Aorta (tissue), 5 donors: ENCODE measurements at regions not wholly inside any gene's neighbourhood (a gene's known extent, or its start where the extent isn't known, plus 50 kb on each side); places are given as distances from the start of the nearest gene placed in this dataset.

Experiments used
- ATAC-seq: fragments of 200-7000 bp; cut with Tn5 transposase; one replicate; pipeline ENCODE4 v1.9.1; 2022; ENCODE audit warnings: moderate library complexity; ENCODE audit not compliant: low FRiP score
- DNase-seq, 2 donors: peaks; one replicate each; pipeline ENCODE4 v3.0.0-alpha.2; 2020
- H3K27ac ChIP-seq, 2 donors: one replicate each; pipeline ENCODE4 v1.5.1; 2013; ENCODE audit warnings: low read length in 2 of 2, mild to moderate bottlenecking in 2 of 2, moderate library complexity in 2 of 2, control low read depth in 1 of 2, inconsistent platforms in 1 of 2, low read depth in 1 of 2
- H3K27me3 ChIP-seq, 2 donors: one replicate each; pipeline ENCODE4 v1.6.1; 2013; ENCODE audit warnings: control low read depth in 1 of 2, low read length in 1 of 2, mild to moderate bottlenecking in 1 of 2, moderate library complexity in 1 of 2; ENCODE audit not compliant: insufficient read depth in 2 of 2, control insufficient read depth in 1 of 2
- H3K36me3 ChIP-seq, 2 donors: one replicate each; pipeline ENCODE4 v1.6.1; 2013; ENCODE audit warnings: control low read depth in 1 of 2, low read length in 1 of 2, mild to moderate bottlenecking in 1 of 2; ENCODE audit not compliant: insufficient read depth in 2 of 2, control insufficient read depth in 1 of 2
- H3K4me1 ChIP-seq, 2 donors: one replicate each; pipeline ENCODE4 v1.6.1; 2013; ENCODE audit warnings: low read length in 2 of 2, control low read depth in 1 of 2, mild to moderate bottlenecking in 1 of 2, moderate library complexity in 1 of 2; ENCODE audit not compliant: insufficient read depth in 2 of 2, control insufficient read depth in 1 of 2
- H3K4me3 ChIP-seq, 2 donors: one replicate each; pipeline ENCODE4 v1.5.1; 2013; ENCODE audit warnings: low read length in 2 of 2, control low read depth in 1 of 2, mild to moderate bottlenecking in 1 of 2
- H3K9me3 ChIP-seq: one replicate; pipeline ENCODE4 v1.6.1; 2013; ENCODE audit warnings: mild to moderate bottlenecking, low read length; ENCODE audit not compliant: control insufficient read depth
- WGBS, 2 donors: extraction: QIAGEN DNeasy Blood & Tissue Kit; methylation state at CpG; one replicate each; pipeline ENCODE4 v1.1.7; 2013; 5-methylcytosine and 5-hydroxymethylcytosine counted together
- intact Hi-C, 2 donors: fragments of 100-400 bp; cut with DNase I; formaldehyde crosslinking; loops; one replicate each; pipeline versions ENCODE4 v1.14.2 to v1.15.0; 2022
- donor health status: healthy with polysubstance abuse.
- donor health status: Bipolar disorder and iron deficiency.
- donor health status: DM: no; HTN: no; CAD: no.
- donor health status: DM: no; HTN: no; CAD: no.
- donor health status: DM: yes; HTN: yes; CAD: no.

DNA sequence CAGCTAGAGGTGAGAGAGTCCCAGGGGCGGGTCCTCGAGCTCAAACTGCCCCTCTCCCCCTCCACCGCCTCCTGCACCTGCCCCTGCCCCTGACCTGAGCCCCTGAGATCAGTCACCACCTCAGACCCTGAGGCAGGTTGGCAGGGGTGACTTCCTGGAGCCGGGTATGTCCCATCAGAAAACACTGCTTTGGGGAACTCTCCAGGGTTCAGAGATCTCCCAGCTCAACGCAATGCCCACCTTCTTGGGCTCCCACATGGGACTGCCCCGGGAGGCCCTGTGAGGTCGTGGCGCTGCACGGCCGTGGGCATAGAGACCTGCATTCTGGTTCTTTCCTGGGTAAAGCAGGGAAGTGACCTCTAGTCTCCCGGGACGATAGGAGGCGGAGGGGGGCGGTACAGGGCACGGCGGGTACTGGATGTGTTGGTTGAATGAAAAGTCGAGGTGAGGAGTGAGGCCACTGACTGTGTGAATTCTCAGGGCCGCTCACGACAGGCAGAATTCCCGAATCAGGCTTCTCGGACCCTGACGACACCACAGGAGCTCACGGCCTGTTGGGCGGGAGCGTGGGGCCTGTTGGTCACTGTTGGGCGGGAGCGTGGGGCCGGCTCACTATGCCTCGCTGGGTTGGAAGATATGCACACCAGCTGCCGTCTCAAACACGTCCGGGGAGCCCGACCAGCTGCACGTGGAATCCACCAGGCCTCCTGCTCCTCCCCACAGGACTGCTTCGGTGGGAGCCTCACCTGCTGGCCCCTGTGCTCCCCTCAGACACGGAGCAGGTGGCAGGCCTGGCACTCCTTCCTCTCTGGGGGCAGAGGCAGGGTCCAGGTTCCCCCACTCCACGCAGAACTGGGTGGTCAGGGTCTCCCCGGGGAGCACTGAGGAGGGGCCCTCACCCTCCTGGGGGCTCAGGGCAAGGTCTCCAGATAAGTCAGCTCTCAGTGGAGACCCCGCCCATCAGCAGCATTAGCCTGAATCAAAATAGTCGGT is 178.0 kb upstream of the PPP1R26 start:
- ATAC-seq (no peak), DNase-seq (no peak)
- H3K36me3 ChIP-seq, result no peaks in the 10 kb centered on the region
- intact Hi-C loops, result no loop called here
- no peaks in the 10 kb centered on the region for H3K4me1 ChIP-seq
- no peak overlapping the region for H3K4me3 ChIP-seq
- no peaks in the 10 kb centered on the region for H3K9me3 ChIP-seq
- no peak overlapping the region for H3K27ac ChIP-seq
- WGBS, 2 donors, result 58 to 61% methylated on average over 40 of the region's 40 CpGs
- no peaks in the 10 kb centered on the region for H3K27me3 ChIP-seq

- H3K4me3 ChIP-seq, result no peak overlapping the region
- WGBS, 2 donors, result 79 to 80% methylated on average over 28 of the region's 28 CpGs
- DNase-seq (no peak), ATAC-seq (no peak)
- H3K4me1 ChIP-seq, result no peaks in the 10 kb centered on the region
- H3K27ac ChIP-seq, result no peak overlapping the region
- H3K9me3 ChIP-seq, result no peaks in the 10 kb centered on the region
- intact Hi-C loops, result no loop called here
- no peaks in the 10 kb centered on the region for H3K36me3 ChIP-seq
- no peaks in the 10 kb centered on the region for H3K27me3 ChIP-seq
Observed at GRCh38 chr9:135302329-135303279, 177.0 kb upstream of the PPP1R26 start.

- Histone ChIP-seq H3K9me3 (no peaks in the 10 kb centered on the region), H3K27me3 (no peaks in the 10 kb centered on the region), H3K4me3 (no peak overlapping the region), H3K4me1 (no peaks in the 10 kb centered on the region), H3K27ac (no peak overlapping the region), H3K36me3 (no peaks in the 10 kb centered on the region)
- no peak for ATAC-seq
- 51 to 64% methylated on average over 3 of the region's 3 CpGs for WGBS, 2 donors
- intact Hi-C loops, result no loop called here
- DNase-seq, result no peak
Observed at GRCh38 chr9:135303280-135303647, 176.3 kb upstream of the PPP1R26 start.

DNA sequence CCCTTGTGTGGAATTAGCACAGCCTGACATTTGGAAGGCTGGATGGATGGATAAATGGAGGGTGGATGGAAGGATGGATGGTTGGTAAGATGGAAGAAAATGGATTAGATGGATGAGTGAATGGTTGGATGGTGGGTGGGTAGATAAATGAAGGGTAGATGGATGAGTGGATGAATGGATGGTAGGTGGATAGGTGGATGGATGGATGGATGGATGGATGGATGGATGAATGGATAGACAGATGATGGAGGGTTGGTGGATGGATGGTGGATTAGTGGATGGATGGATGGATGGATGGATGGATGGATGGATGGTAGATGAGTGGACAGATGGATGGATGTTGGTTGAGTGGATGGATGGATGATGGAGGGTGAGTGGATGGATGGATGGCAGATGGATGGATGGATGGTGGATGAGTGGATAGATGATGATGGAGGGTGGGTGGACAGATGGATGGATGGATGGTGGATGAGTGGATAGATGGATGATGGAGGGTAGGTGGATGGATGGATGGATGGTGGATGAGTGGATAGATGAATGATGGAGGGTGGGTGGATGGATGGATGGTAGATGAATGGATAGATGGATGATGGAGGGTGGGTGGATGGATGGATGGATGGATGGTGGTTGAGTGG is 175.6 kb upstream of the PPP1R26 start:
- Histone ChIP-seq H3K27me3 (no peaks in the 10 kb centered on the region), H3K9me3 (no peaks in the 10 kb centered on the region), H3K4me3 (no peak overlapping the region), H3K4me1 (no peaks in the 10 kb centered on the region), H3K27ac (no peak overlapping the region), H3K36me3 (no peaks in the 10 kb centered on the region)
- intact Hi-C loops, result no loop called here
- ATAC-seq, result no peak
- no peak for DNase-seq

- no peak overlapping the region for H3K27ac ChIP-seq
- H3K4me3 ChIP-seq, result no peak overlapping the region
- H3K36me3 ChIP-seq, result no peaks in the 10 kb centered on the region
- H3K4me1 ChIP-seq, result no peaks in the 10 kb centered on the region
- no peak for ATAC-seq
- DNase-seq, result no peak
- intact Hi-C loops, result no loop called here
- no peaks in the 10 kb centered on the region for H3K27me3 ChIP-seq
- H3K9me3 ChIP-seq, result no peaks in the 10 kb centered on the region
- 80 to 83% methylated on average over 3 of the region's 3 CpGs for WGBS, 2 donors
Observed at GRCh38 chr9:135304886-135305285, 174.7 kb upstream of the PPP1R26 start.

DNA sequence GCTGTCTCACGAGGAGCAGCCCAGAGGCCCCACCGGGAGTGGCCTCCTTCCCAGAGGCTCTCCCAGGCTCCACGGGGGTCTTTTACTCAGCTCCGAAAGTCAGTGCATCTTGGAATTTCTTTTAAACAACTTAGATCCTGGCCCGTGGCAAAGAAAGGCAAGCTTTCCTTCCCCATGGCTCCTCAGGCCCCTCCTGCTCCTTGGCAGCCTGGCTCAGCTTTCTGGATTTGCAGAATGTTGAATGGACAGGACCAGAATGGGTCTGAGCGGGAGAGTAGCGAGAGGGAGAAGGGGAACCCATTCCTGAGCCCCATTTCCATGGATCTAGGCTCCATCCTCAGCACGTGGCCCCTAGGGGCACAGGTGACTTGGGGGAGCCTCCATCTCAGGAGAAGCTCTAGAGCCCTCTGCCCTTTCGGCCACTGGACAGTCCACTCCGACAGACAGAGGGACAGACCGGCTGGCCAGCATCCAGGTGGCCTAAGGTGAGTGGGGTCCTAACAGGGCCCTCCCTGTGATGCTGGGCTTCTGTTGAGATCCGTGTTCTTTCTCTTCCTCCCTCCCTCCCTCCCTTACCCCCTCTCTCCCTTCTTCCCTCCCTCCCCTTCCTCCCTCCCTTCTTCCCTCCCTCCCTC is 173.9 kb upstream of the PPP1R26 start:
- H3K9me3 ChIP-seq, result no peaks in the 10 kb centered on the region
- no peak overlapping the region for H3K4me3 ChIP-seq
- H3K27ac ChIP-seq, result no peak overlapping the region
- no peaks in the 10 kb centered on the region for H3K36me3 ChIP-seq
- intact Hi-C loops, result no loop called here
- no peak for DNase-seq
- H3K27me3 ChIP-seq, result no peaks in the 10 kb centered on the region
- no peak for ATAC-seq
- 74 to 76% methylated on average over 12 of the region's 12 CpGs for WGBS, 2 donors
- H3K4me1 ChIP-seq, result no peaks in the 10 kb centered on the region

- Histone ChIP-seq H3K27me3 (no peaks in the 10 kb centered on the region), H3K27ac (no peak overlapping the region)
Observed at GRCh38 chr9:135306699-135307098, 172.9 kb upstream of the PPP1R26 start.

DNA sequence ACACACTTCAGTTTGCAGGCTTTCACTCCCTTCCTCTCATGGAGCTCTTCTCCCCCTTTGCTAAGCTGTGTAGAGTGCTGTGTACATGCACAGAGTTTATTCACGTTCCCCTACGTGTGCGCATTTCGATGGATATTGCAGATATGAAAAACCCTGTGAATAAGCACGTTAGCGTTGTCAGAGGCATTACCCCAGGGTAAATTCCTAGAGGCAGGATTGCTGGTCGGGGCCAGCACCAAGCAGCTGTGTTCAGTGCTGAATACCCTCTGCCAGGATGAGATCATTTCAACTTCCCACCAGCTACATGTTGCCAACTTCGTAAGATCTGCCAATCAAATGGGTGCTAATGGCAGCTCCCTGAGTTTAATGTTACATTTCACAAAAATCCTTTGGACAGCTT is 172.3 kb upstream of the PPP1R26 start:
- Histone ChIP-seq H3K4me1 (no peaks in the 10 kb centered on the region), H3K4me3 (no peak overlapping the region), H3K27me3 (no peaks in the 10 kb centered on the region), H3K27ac (no peak overlapping the region), H3K9me3 (no peaks in the 10 kb centered on the region), H3K36me3 (no peaks in the 10 kb centered on the region)
- 14 to 16% methylated on average over 8 of the region's 8 CpGs for WGBS, 2 donors
- intact Hi-C loops, result no loop called here
- DNase-seq, result no peak
- no peak for ATAC-seq

More at GRCh38 chr9:135306699-135307098, 172.9 kb upstream of the PPP1R26 start:
- Histone ChIP-seq H3K4me3 (no peak overlapping the region), H3K9me3 (no peaks in the 10 kb centered on the region), H3K36me3 (no peaks in the 10 kb centered on the region), H3K4me1 (no peaks in the 10 kb centered on the region)
- no peak for DNase-seq
- ATAC-seq, result no peak
- 73 to 78% methylated on average over 12 of the region's 12 CpGs for WGBS, 2 donors
- intact Hi-C loops, result no loop called here
